ENCODE measurements at regions not wholly inside any gene's neighbourhood (a gene's known extent, or its start where the extent isn't known, plus 50 kb on each side); places are given as distances from the start of the nearest gene placed in this dataset.

- no peak for TF ChIP-seq CTCF (IDR thresholded peaks at IDR 0.05; ENCODE audit: insufficient read depth, low read depth, low read length, missing control alignments)
- no peak for DNase-seq (ENCODE audit: low read depth)
- no peak overlapping the region for H3K4me3 ChIP-seq (ENCODE audit: low read length)
Measured at GRCh38 chr17:6352801-6353560, 81.9 kb downstream of the AIPL1 start.

- H3K4me3 ChIP-seq (ENCODE audit: low read length): no peak overlapping the region
- no peak for DNase-seq (ENCODE audit: low read depth)
- TF ChIP-seq CTCF (IDR thresholded peaks at IDR 0.05; ENCODE audit: insufficient read depth, low read depth, low read length, missing control alignments): no peak
Measured at GRCh38 chr17:6352016-6352415, 82.9 kb downstream of the AIPL1 start.

GRCh38 chr17:6350806-6351205 is 84.1 kb downstream of the AIPL1 start:
- TF ChIP-seq CTCF (IDR thresholded peaks at IDR 0.05; ENCODE audit: insufficient read depth, low read depth, low read length, missing control alignments): no peak
- DNase-seq (ENCODE audit: low read depth): no peak
- no peak overlapping the region for H3K4me3 ChIP-seq (ENCODE audit: low read length)

GRCh38 chr17:6348891-6349290 is 86.0 kb downstream of the AIPL1 start:
- no peak for TF ChIP-seq CTCF (IDR thresholded peaks at IDR 0.05; ENCODE audit: insufficient read depth, low read depth, low read length, missing control alignments)
- DNase-seq (ENCODE audit: low read depth): no peak
- no peak overlapping the region for H3K4me3 ChIP-seq (ENCODE audit: low read length)

- no peak for DNase-seq (ENCODE audit: low read depth)
- no peak for TF ChIP-seq CTCF (IDR thresholded peaks at IDR 0.05; ENCODE audit: insufficient read depth, low read depth, low read length, missing control alignments)
- H3K4me3 ChIP-seq (ENCODE audit: low read length): no peak overlapping the region
Measured at GRCh38 chr17:6347776-6348175, 87.1 kb downstream of the AIPL1 start.

- no peak for TF ChIP-seq CTCF (IDR thresholded peaks at IDR 0.05; ENCODE audit: insufficient read depth, low read depth, low read length, missing control alignments)
- DNase-seq (ENCODE audit: low read depth): no peak
- H3K4me3 ChIP-seq (ENCODE audit: low read length): no peak overlapping the region
Measured at GRCh38 chr17:6346986-6347385, 87.9 kb downstream of the AIPL1 start.
